RWPE1 (cell line): ENCODE measurements at regions not wholly inside any gene's neighbourhood (a gene's known extent, or its start where the extent isn't known, plus 50 kb on each side); places are given as distances from the start of the nearest gene placed in this dataset.
A peak's percentile ranks its signal among the peaks of the same experiment; 100 is the strongest.

Source experiments
- CTCF ChIA-PET: fragments of 350-600 bp; sonication (Branson Sonifier 250); formaldehyde crosslinking; extraction: SDS; loops from one replicate; lab custom pipeline; 2021; lab: Yijun Ruan, JAX
- POLR2A ChIA-PET: fragments of 400-600 bp; formaldehyde crosslinking; extraction: SDS; loops from one replicate; lab custom pipeline; 2020; ENCODE audit warnings: antibody characterized with exemption; ENCODE audit not compliant: low non-redundant PET; lab: Yijun Ruan, JAX
- DNase-seq: peaks from one replicate; pipeline ENCODE4 v3.0.0; 2012; ENCODE audit warnings: low spot score
- H3K27ac ChIP-seq: fragments of 450-650 bp; 2 replicates; pipeline ENCODE4 v1.5.1; 2017
- TF ChIP-seq, protein P1 (sequence below): fragments of 450-650 bp; conservative IDR thresholded peaks from 2 replicates; pipeline ENCODE4 v1.5.1; 2017; ENCODE audit warnings: low read depth, mild to moderate bottlenecking

DNA sequence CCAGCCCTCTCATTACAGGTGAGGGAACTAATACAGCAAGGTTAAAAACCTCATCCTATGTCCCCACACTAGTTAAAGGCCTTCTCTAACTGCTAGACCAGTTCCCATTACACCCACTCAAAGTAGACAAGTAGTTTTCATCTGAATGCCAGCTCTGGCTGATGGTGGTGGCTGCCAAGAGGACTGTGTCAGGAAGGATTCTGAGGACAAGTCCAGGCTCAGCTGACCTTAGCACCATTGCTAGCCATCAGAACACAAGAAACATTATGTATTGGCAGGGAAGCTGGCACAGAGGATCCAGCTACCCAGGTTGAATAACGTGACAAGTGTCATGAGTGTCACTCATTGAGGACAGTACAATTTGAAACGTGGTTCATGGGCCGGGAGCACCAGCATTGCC lies 163.4 kb downstream of the HSD17B3 start:
- DNase-seq = no peak
- ChIA-PET CTCF (interaction anchor here (0.6 kb wide), 1 partner anchor 13 kb away, joined by 3 read pairs; no protein-coding TSS in a partner anchor), POLR2A (no interaction called here)
- peak overlapping the region; percentile 91 for H3K27ac ChIP-seq
- TF ChIP-seq, protein P1, sequence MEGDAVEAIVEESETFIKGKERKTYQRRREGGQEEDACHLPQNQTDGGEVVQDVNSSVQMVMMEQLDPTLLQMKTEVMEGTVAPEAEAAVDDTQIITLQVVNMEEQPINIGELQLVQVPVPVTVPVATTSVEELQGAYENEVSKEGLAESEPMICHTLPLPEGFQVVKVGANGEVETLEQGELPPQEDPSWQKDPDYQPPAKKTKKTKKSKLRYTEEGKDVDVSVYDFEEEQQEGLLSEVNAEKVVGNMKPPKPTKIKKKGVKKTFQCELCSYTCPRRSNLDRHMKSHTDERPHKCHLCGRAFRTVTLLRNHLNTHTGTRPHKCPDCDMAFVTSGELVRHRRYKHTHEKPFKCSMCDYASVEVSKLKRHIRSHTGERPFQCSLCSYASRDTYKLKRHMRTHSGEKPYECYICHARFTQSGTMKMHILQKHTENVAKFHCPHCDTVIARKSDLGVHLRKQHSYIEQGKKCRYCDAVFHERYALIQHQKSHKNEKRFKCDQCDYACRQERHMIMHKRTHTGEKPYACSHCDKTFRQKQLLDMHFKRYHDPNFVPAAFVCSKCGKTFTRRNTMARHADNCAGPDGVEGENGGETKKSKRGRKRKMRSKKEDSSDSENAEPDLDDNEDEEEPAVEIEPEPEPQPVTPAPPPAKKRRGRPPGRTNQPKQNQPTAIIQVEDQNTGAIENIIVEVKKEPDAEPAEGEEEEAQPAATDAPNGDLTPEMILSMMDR = no peak

DNA sequence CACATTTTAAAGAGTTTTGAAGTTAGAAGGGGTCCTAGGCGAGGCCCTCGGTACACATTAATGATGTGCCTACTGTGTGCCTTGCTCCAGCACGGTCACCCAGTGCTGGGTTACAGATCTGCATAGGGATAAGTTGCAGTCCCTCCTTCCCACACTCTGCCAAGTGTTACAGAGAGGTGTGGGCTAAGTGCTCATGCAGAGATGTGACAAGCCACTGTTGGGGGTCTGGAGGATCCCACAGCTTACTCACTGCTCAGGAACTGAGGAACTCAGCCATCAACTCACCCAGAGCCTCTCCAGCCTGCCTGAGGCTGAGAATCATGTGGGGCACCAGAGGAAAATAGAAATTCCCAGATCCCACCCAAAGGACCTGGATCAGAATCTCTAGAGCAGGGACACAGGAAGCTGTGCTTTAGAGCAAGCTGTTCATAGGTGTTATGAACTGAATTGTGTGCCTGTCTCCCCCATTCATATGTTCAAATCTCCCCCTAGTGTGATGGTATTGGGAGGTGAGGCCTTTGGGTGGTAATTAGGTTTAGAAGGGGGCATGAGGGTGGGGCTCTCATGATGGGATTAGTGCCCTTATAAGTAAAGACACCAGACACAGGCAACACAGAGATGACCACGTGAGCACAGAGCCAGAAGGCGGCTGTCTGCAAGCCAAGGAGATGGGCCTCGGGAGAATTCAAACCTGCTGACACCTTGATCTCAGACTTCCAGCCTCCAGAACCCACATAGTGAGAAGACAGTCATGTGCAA lies 164.1 kb downstream of the HSD17B3 start:
- POLR2A ChIA-PET = no interaction called here

DNA sequence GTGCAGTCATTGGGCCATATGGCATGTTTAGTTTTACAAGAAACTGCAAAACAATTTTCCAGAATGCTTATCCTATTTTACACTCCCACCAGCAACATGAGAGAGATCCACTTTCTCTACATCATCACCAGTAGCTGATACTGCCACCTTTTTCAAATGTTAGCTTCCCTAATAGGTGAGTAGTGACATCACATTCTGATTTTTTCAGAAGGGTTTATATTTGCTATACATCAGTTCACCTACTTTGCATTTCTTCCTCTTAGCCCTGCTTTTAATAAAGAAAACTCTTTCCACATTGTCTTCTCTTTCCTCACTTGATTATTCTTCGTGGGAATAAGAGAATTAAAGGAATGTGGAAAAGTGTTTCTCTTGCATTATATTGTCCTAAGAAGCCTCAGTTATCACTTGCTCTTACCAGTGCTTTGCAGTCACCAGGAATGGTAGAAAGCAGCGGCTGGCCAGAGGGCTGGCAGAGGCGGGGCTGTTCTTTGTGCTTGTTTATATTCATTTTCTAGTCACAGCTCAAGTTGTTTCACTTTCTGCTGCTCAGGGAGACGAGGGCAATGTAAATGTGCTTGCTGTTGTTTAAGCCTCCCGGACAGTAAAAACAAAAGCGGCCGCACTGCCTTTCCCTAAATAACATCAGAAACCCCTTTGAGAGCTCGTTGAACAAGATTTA lies 164.8 kb downstream of the HSD17B3 start:
- H3K27ac ChIP-seq = peak overlapping the region; percentile 91
- ChIA-PET CTCF (no interaction called here), POLR2A (interaction anchor here (0.6 kb wide), 1 partner anchor 16 kb away, joined by 5 read pairs; no protein-coding TSS in a partner anchor)
- TF ChIP-seq, protein P1 = no peak
- DNase-seq = no peak

More for the DNA sequence above, 164.1 kb downstream of the HSD17B3 start:
- DNase-seq = no peak
- H3K27ac ChIP-seq = peak overlapping the region; percentile 91
- CTCF ChIA-PET = no interaction called here
- TF ChIP-seq, protein P1 = no peak

DNA sequence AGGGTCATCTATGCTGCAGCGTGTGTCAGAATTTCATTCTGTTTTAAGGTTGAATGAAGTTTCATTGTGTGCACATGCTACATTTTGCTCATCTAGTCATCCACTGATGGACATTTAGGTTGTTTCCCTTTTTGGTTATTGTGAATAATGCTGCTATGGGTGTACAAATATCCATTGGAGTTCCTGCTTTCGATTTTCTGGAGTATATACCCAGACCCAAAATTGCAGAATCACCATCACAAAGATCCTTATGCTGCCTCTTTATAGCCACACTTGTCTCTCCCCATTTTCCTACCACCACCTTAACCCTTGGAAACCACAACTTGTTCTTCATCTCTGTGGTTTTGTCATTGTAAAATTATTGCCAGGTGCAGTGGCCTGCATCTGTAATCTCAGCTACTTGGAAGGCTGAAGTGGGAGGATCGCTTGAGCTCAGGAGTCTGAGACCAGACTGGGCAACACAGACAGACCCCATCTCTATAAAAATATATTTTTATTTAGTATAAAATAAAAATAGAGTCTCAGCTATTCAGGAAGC lies 166.2 kb downstream of the HSD17B3 start:
- CTCF ChIA-PET = interaction anchor here (0.6 kb wide), 1 partner anchor 15 kb away, joined by 3 read pairs; no protein-coding TSS in a partner anchor
- DNase-seq = no peak
- no peak overlapping the region for H3K27ac ChIP-seq
- TF ChIP-seq, protein P1 = no peak
- POLR2A ChIA-PET = no interaction called here

DNA sequence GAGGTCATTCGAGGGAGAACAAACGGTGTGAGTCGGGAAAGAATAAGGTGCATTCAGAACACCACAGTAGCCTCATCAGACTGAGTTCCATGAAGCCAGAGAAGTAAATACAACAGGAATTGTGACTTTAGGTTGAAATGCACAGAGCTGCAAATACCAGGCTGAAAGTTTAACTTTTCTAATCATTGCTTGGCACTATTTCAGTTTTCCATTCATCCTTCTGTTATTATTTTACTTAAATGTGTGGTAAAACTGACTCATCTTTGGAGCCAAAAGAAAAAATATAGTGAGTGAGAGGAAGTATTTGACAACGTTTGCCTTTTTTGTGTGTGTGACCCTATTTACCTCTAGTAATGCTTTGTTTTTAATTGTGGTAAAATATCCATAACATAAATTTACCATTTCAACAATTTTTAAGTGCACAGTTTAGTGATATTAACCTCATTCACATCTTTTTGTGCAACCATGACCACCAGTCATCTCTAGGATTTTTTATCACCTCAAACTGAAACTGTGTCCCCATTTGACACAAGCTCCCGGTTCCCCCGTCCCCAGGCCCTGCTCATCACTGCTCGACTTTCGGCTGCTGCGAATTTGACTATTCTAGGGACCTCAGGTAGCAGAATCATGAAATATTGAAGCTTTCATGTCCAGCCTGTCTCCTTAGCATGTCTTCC lies 166.8 kb downstream of the HSD17B3 start:
- ChIA-PET POLR2A (no interaction called here), CTCF (interaction anchor here (0.9 kb wide), 1 partner anchor 13 kb away, joined by 5 read pairs; no protein-coding TSS in a partner anchor)
- TF ChIP-seq, protein P1 = no peak
- no peak overlapping the region for H3K27ac ChIP-seq
- DNase-seq = no peak
